GM23248 (cell line): ENCODE measurements at regions not wholly inside any gene's neighbourhood (a gene's known extent, or its start where the extent isn't known, plus 50 kb on each side); places are given as distances from the start of the nearest gene placed in this dataset.
"Not testable (repeated sequence)": the region's sequence is repeated elsewhere in the genome, so short reads cannot be mapped to it uniquely, and the experiment has no call there.

ENCODE experiments used
- EZH2 ChIP-seq: fragments of 200-600 bp; sonication (generic); IDR thresholded peaks from 2 replicates; pipeline ENCODE4 v1.6.1; 2018; ENCODE audit warnings: antibody characterized with exemption, mild to moderate bottlenecking; ENCODE audit not compliant: insufficient read depth, poor library complexity, severe bottlenecking
- EZH2phosphoT487 ChIP-seq: fragments of 200-600 bp; sonication (generic); IDR thresholded peaks from 2 replicates; pipeline ENCODE4 v1.6.1; 2018; ENCODE audit warnings: antibody characterized with exemption, moderate library complexity, mild to moderate bottlenecking, low read depth; ENCODE audit not compliant: insufficient read depth

GRCh38 chr14:43547596-43547995, 959.5 kb downstream of the FSCB start:
- not testable (repeated sequence) for TF ChIP-seq EZH2, EZH2phosphoT487
